Prostate gland (tissue), 2 donors: ENCODE measurements at regions not wholly inside any gene's neighbourhood (a gene's known extent, or its start where the extent isn't known, plus 50 kb on each side); places are given as distances from the start of the nearest gene placed in this dataset.

ENCODE experiments used
- POLR2A ChIP-seq: fragments of 450-650 bp; IDR thresholded peaks from one replicate; pipeline ENCODE4 v1.6.1; 2016; ENCODE audit warnings: antibody characterized with exemption, mild to moderate bottlenecking
- TF ChIP-seq, protein P1 (sequence below), 4 experiments: fragments of 200-600 bp in 2 of 4; fragments of 450-650 bp in 2 of 4; sonication (generic) in 2 of 4; IDR thresholded peaks; 1 replicate in 3 of 4; 2 replicates in 1 of 4; pipeline ENCODE4 v1.5.1; 2016 to 2019; ENCODE audit warnings: antibody characterized with exemption in 4 of 4, mild to moderate bottlenecking in 2 of 4, moderate library complexity in 2 of 4

DNA sequence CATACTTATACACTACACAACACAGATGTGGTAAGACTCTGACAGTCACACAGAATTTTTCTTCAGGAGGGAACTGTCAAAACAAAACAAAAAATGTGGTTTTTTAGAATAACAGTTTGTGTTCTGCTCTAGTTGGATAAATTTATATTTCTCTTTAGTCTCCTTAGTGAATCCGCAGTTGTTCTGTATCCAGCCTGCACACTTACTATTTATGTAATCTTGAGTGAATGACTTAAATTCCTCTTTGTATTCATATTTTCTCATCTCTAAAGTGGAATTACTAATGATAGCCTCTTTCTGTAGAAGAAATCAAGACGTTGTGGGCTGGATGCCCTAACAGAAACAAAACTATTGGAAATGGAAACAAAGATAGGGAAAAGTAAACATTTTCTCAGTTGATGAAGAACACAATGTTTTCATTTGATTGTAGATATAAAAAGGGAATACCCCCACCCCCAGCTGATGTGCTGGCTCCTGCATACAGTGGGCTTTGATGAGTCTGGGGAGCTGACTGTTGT, 375.2 kb downstream of the TRIB2 start:
- TF ChIP-seq POLR2A = no peak
- TF ChIP-seq, protein P1, sequence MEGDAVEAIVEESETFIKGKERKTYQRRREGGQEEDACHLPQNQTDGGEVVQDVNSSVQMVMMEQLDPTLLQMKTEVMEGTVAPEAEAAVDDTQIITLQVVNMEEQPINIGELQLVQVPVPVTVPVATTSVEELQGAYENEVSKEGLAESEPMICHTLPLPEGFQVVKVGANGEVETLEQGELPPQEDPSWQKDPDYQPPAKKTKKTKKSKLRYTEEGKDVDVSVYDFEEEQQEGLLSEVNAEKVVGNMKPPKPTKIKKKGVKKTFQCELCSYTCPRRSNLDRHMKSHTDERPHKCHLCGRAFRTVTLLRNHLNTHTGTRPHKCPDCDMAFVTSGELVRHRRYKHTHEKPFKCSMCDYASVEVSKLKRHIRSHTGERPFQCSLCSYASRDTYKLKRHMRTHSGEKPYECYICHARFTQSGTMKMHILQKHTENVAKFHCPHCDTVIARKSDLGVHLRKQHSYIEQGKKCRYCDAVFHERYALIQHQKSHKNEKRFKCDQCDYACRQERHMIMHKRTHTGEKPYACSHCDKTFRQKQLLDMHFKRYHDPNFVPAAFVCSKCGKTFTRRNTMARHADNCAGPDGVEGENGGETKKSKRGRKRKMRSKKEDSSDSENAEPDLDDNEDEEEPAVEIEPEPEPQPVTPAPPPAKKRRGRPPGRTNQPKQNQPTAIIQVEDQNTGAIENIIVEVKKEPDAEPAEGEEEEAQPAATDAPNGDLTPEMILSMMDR (IDR thresholded peaks at IDR 0.05) = no peak
